ENCODE measurements at regions not wholly inside any gene's neighbourhood (a gene's known extent, or its start where the extent isn't known, plus 50 kb on each side); places are given as distances from the start of the nearest gene placed in this dataset.

- Histone ChIP-seq H3K9me3 (ENCODE audit: control insufficient read depth, low read length) (no peaks in the 10 kb centered on the region), H3K27ac (ENCODE audit: low read depth, low read length) (no peak overlapping the region), H3K9ac (ENCODE audit: extremely low read depth, low read length, poor library complexity, severe bottlenecking) (no peak overlapping the region), H3K36me3 (ENCODE audit: control insufficient read depth, insufficient read depth, low read length) (no peaks in the 10 kb centered on the region), H3K4me3 (ENCODE audit: low read length) (no peak overlapping the region), H3K27me3 (ENCODE audit: control insufficient read depth, insufficient read depth, low read length, poor library complexity, severe bottlenecking) (no peaks in the 10 kb centered on the region), H3K4me1 (ENCODE audit: control insufficient read depth, insufficient read depth, low read length) (no peaks in the 10 kb centered on the region)
- no peak for DNase-seq
- Mint-ChIP-seq H3K36me3 (ENCODE audit: low read depth) (no peaks in the 10 kb centered on the region), H3K4me3 (no peak overlapping the region), H3K27ac (no peak overlapping the region), H3K4me1 (peaks cover 8% of the 10 kb centered on the region), H3K9me3 (peaks cover 6% of the 10 kb centered on the region), H3K27me3 (ENCODE audit: insufficient read depth) (peaks cover 2% of the 10 kb centered on the region)
- TF ChIP-seq, protein P1, sequence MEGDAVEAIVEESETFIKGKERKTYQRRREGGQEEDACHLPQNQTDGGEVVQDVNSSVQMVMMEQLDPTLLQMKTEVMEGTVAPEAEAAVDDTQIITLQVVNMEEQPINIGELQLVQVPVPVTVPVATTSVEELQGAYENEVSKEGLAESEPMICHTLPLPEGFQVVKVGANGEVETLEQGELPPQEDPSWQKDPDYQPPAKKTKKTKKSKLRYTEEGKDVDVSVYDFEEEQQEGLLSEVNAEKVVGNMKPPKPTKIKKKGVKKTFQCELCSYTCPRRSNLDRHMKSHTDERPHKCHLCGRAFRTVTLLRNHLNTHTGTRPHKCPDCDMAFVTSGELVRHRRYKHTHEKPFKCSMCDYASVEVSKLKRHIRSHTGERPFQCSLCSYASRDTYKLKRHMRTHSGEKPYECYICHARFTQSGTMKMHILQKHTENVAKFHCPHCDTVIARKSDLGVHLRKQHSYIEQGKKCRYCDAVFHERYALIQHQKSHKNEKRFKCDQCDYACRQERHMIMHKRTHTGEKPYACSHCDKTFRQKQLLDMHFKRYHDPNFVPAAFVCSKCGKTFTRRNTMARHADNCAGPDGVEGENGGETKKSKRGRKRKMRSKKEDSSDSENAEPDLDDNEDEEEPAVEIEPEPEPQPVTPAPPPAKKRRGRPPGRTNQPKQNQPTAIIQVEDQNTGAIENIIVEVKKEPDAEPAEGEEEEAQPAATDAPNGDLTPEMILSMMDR (conservative IDR thresholded peaks at IDR 0.05), result no peak
- 42 to 74% methylated on average over 1 to 4 of the region's 4 CpGs for WGBS, 2 experiments (ENCODE audit: insufficient coverage in 1 of 2, insufficient read length in 1 of 2)
Measured at GRCh38 chr1:29676496-29676895, 440.2 kb downstream of the PTPRU start.

DNA sequence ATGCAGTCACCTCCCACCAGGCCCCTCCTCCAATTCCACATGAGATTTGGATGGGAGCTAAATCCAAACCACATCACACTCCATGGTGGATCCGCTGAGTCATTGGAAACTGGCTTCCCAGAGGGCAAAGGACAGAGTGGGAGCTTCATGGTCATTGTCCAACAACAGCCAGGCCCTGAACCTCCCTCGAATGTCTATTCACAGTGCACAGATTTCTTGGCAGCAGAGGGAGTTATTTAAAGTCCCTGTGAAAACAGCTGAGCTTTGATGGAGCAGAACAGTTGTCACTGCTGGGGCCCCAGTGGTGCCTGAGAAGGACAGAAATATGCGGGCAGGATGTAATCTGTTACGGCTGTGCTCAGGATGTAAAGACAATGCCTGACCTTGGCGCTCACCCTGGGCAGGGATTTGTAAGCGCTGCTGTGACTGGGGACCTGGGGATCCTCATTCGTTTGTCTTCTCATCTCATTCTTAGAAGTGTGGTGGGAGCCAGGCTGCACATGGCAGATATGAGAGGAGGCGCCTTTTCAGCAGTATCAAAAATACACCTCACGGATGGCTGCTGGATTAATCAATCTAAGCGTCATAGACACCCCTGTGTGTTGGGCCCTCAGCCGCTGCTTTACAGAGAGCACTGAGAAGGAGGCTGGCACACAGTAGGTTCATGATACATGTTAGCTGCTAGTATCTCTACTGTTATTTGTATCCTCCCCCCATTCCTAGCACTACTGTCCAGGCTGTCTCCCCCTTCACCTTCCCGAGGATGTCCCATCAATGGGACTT lies 439.4 kb downstream of the PTPRU start:
- peaks cover 2% of the 10 kb centered on the region for H3K27me3 Mint-ChIP-seq (ENCODE audit: insufficient read depth)
- Histone ChIP-seq H3K4me1 (ENCODE audit: control insufficient read depth, insufficient read depth, low read length) (no peaks in the 10 kb centered on the region), H3K27ac (ENCODE audit: low read depth, low read length) (peak overlapping the region; percentile 63), H3K9me3 (ENCODE audit: control insufficient read depth, low read length) (no peaks in the 10 kb centered on the region), H3K4me3 (ENCODE audit: low read length) (no peak overlapping the region), H3K36me3 (ENCODE audit: control insufficient read depth, insufficient read depth, low read length) (no peaks in the 10 kb centered on the region), H3K27me3 (ENCODE audit: control insufficient read depth, insufficient read depth, low read length, poor library complexity, severe bottlenecking) (no peaks in the 10 kb centered on the region), H3K9ac (ENCODE audit: extremely low read depth, low read length, poor library complexity, severe bottlenecking) (no peak overlapping the region)
- 87 to 88% methylated on average over 10 to 12 of the region's 12 CpGs for WGBS, 2 experiments (ENCODE audit: insufficient coverage in 1 of 2, insufficient read length in 1 of 2)
- H3K4me3 Mint-ChIP-seq, result no peak overlapping the region
- peaks cover 8% of the 10 kb centered on the region for H3K4me1 Mint-ChIP-seq
- peaks cover 6% of the 10 kb centered on the region for H3K9me3 Mint-ChIP-seq
- peak; percentile 52 for DNase-seq
- TF ChIP-seq, protein P1 (conservative IDR thresholded peaks at IDR 0.05), result no peak
- H3K36me3 Mint-ChIP-seq (ENCODE audit: low read depth), result no peaks in the 10 kb centered on the region
- H3K27ac Mint-ChIP-seq, result peak overlapping the region; percentile 11

DNA sequence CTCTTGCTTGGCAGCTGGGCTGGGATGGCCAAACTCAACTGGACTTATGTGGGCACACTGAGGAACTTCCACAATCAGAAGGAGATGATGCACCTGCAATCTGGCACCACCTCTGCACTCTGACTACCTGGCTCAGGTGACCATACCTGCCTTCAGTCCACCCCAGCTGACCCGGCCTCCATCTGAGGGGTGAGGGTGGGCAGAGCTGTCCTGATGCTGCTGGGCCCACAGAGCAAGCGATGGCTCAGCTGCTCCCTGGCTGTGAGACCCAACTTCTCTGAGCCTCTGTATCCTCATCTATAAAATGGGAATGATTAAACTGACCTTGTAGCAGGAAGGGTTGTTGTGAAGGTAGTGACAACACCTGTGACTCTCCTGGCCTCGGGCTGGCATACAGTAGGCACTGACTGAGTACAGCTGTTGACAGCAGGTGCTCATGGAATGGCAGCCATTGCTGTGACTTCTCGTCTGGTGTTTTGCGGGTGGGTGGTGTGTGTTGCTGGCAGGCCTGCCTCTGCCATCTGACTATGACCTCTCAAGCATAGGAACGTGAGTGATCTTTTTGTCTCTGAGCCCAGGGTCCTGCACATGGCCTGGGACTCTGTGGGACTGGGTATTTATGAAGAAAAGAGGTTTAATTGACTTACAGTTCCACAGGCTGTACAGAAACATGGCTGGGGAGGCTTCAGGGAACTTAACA lies 438.5 kb downstream of the PTPRU start:
- H3K9me3 ChIP-seq (ENCODE audit: control insufficient read depth, low read length), result no peaks in the 10 kb centered on the region
- Mint-ChIP-seq H3K9me3 (peaks cover 4% of the 10 kb centered on the region), H3K4me1 (peaks cover 8% of the 10 kb centered on the region), H3K4me3 (no peak overlapping the region), H3K36me3 (ENCODE audit: low read depth) (no peaks in the 10 kb centered on the region), H3K27ac (no peak overlapping the region), H3K27me3 (ENCODE audit: insufficient read depth) (peaks cover 2% of the 10 kb centered on the region)
- peak overlapping the region; percentile 63 for H3K27ac ChIP-seq (ENCODE audit: low read depth, low read length)
- no peaks in the 10 kb centered on the region for H3K4me1 ChIP-seq (ENCODE audit: control insufficient read depth, insufficient read depth, low read length)
- DNase-seq, result peak; percentile 19
- H3K4me3 ChIP-seq (ENCODE audit: low read length), result no peak overlapping the region
- no peaks in the 10 kb centered on the region for H3K36me3 ChIP-seq (ENCODE audit: control insufficient read depth, insufficient read depth, low read length)
- no peaks in the 10 kb centered on the region for H3K27me3 ChIP-seq (ENCODE audit: control insufficient read depth, insufficient read depth, low read length, poor library complexity, severe bottlenecking)
- no peak overlapping the region for H3K9ac ChIP-seq (ENCODE audit: extremely low read depth, low read length, poor library complexity, severe bottlenecking)
- TF ChIP-seq, protein P1 (conservative IDR thresholded peaks at IDR 0.05), result no peak
- 86 to 92% methylated on average over 4 to 6 of the region's 6 CpGs for WGBS, 2 experiments (ENCODE audit: insufficient coverage in 1 of 2, insufficient read length in 1 of 2)

All from endodermal cell (in vitro differentiated cells).